NK-92 treated with Interleukin-12 subunit alpha and Interleukin-12 subunit beta, amount 100 ng/mL, for 24 hours (cell line): ENCODE measurements at regions not wholly inside any gene's neighbourhood (a gene's known extent, or its start where the extent isn't known, plus 50 kb on each side); places are given as distances from the start of the nearest gene placed in this dataset.

ENCODE experiments used
- DNase-seq: peaks from one replicate; lab custom pipeline; 2025; lab: John Stamatoyannopoulos, UW

DNA sequence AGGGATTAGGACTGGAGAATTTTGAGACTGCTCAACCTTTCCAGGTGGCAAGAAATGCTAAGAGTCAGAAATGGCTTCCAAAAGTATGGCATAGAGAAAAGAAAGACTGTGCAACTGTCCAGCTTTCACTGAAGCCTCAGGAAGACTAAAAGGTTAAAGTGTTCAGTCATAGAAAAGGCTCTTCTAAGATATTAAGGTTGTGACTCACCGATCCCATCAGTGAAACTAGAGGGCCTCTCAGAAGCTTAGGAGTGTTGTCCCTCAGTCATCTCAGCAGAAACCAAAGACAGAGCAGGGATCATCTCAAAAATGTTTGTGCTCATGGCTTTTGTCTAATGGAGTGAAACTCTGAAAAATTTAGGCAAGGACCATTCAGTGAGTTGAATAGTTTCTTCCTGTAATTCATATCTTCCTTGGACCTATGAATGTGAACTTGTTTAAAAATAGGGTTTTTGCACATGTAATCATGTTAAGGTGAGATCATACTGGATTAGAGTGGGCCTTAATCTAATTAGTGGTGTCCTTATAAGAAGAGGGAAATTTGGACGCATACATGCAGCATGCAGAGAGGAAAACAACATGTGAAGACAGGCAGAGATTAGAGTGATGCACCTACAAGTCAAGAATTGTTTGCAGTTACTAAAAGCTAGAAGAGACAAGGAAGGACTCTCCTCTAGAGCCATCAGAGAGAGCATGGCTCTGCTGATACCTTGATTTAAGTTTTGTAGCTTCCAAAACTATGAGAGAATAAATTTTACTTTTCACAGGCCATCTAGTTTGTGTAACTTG is 71.3 kb downstream of the RPE65 start:
- DNase-seq, result no peak

DNA sequence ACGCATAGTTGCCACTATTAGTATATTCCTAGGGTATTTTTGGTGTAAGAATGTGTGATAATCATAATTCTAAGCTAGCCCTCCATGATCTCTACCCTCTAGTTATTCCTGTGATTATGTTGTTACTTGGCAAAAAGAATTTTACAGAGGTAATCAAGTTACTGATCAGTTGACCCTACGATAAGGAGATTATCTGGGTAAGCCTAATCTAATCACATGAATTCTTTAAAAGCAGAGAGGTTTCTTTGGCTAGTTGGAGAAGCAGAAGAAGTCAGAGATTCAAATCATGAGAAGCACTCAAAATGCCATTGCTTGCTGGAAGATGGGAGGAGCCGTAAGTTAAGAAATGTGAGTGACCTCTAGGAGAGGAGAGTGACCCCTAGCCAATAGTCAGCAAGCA is 72.7 kb downstream of the RPE65 start:
- DNase-seq, result no peak

DNA sequence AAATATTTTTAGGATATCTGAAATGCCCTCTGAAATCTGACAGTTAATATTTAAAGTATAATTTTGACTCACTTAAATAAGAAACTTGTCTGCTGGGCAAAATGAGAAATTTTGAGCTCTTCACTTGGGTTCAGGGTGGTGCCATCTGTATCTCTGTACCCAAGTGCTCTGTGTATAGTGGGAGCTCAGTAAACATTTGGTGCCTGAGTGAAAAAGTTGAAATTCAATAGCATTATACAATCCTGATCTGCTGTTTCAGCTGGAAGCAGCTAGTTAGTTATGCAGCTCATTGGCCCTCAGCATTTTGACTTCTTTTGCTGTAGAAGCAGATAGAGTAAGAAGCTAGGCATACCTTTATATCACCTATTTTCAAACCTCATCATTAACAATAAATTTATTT is 73.3 kb downstream of the RPE65 start:
- DNase-seq, result no peak

DNA sequence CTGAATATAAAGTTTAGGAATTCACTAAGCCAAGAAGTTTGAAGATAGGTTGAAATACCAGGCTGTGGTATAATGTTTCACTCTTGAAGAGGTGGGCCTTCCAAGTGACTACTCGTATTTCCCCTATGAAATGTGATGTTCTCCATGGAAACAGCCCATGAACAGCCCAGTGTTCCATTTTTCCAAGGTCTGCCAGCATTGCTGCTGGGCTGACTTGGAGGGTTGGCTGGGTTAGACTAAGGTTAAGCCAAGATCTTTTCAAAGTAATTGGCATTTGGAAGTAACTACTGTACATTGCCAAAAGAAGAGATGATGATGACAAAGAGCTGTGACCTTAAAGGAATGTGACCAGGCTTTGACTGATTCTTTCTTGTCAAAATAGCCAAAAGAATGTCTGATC is 73.8 kb downstream of the RPE65 start:
- no peak for DNase-seq

DNA sequence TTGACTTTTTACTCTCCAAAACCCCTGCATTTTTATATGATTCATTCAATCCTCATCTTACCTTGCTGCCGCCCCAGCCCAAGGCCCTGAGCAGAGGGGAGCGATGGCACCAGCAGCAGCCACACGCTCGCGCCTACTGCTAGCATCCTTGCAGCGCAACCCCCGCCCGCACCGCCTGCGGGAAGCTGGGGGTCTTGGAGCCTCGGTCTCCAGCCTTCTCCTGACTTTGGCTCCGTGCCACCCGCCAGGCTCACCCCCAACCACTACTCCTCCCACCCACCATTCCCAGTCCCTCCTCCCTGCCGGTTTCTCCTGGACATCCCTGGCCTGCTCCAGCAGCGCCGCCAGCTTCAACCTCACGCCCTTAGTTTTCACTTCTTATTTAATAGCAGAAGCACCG is 76.6 kb downstream of the RPE65 start:
- DNase-seq, result no peak

DNA sequence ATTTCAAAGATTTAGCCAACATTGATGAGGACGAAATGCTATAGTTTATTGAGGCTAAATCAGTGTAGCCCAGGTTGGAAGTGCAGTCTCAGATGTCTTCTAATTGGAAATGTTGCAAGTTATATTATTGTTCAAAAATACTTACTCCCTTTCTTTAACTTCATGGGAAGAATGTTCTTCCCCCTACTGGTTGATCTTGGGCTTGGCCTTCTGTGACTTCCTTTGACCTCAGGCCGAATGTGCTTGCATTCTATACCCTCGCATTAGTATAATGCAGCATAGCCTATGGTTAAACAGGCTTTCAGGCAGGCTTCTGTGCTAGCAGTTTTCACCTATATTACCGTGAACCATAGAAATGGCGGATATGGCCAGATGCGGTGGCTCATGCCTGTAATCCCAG is 77.3 kb downstream of the RPE65 start:
- no peak for DNase-seq

DNA sequence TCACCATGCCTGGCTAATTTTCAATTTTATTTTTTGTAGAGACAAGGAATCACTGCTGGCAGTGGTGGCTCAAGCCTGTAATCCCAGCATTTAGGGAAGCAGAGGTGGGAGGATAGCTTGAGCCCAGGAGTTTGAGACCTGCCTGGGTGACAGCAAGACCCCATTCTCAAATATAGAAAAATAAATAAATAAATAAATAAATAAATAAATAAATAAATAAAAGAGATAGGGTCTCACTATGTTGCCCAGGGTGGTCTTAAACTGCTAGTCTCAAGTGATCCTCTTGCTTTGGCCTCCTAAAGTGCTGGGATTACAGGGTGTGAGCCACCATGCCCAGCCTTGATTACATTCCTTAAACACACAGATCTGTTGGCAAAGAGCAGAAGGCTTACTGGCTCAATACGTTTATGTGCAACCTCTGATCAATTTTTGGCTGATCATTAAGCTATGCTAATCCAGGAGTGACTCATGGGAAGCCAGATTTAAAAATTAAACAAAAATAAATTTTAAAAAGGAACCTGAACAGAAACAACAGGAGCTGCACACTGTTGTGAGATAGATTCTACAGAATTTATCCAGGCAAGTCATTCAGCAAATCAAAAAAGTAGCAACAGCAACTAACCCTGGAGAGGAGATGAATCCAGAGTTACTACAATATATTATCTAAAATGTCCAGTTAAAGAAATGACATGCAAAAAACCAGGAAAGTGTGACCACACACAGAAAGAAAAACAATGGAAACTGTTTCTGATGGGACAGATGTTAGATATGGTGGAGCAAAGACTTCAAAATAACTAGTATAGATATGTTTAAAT is 79.4 kb downstream of the RPE65 start:
- DNase-seq, result no peak

DNA sequence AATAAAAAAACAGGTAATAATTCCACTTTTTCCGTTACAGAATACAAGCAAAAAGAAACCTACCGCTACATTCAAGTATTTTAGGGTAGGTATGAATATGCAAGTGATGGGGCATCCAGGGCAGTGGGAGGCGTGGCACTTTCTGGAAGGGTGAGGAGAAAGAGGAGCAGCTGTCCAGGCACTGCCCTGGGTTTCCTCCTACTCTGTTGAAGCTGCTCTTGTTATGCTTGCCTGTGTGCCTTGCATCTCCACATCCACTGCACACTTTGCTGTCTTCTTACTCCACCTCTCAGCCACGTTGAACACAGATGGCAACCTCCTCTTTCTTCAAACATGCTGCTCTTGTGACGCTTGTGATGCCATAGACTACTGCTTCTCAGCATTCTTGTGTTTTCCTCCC is 83.2 kb downstream of the RPE65 start:
- no peak for DNase-seq

DNA sequence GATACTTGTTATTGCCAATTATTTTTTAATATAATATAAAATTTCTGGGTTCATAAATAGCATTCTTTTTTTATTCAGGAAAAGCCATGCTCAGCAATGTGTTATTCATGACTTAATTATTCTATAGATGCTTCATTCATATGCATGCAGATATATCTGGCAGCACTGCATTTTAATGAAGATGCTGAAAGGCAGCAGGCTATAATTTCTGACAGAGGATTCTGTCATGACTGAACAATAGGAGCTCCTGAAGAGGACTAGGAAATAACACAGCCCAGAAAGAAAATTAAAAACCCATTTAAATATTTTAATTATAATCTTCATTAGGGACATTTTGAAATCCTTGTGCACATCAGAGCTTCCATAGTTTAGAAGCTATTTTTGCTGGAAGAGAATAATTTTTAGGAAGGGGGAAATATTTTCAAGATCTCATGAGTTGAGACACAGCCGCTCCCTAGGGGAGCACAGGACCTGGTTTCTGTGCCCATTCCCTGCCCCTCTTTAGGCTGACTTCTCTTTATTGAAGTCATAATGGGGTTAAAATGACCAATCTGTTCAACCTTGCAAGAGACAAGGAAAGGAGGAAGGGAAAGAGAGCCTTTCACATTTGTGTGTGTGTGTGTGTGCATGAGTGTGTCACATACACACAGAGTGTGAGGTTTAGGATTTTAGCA is 83.9 kb downstream of the RPE65 start:
- DNase-seq, result no peak

DNA sequence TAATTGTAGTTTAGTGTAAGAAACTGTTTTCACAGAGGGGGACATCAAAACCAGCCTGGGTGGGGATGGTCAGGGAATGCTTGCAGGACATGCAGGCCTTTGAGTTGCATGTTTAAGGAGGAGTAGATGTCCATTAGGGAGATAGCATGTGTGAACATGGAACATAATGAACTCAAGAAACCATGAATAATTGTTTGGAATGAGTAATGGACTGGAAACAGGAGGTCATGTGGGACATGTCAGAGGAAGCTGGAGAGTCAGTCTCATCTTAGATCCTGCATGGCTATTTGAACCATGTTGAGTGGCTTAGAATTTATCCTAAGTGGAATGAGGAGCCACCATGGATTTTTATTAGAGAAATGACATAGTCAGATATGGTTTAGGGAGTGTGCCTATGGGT is 86.4 kb downstream of the RPE65 start:
- no peak for DNase-seq

DNA sequence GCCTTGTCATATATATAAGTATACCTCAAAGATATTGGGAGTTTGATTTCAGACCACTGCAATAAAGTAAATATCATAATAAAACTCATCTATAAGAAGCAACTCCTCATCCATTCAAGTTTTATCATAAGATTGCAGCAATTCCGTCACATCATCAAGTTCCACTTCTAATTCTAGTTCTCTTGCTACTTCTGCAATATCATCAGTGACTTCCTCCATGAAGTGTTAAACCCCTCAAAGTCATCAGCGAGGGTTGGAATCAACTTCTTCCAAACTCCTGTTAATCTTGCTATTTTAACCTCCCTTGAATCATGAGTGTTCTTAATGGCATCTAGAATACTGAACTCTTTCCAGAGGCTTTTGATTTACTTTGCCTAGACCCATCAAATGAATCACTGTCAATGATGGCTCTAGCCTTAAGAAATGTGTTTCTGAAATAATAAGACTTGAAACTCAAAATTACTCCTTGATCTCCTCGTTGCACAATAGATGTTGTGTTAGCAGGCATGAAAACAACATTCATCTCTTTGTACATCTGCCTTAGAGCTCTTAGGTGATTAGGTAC is 88.3 kb downstream of the RPE65 start:
- no peak for DNase-seq

DNA sequence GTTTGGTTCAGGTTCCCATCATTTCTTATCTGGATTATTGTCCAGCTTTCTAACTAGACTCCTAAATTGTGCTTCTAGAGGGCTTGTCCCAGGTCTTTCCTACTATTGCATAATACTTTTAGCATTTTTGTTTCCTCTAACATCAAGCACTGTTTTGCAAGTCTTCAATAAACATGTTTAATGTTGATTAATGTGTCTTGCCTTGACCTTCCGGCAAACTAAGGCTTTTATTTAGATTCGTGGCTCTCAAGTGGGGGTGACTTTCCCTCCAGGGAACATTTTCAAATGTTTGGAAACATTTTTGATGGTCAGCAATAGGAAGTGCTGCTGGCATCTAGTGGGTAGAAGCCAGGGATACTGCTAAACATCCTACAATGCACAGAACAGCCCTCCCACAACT is 90.7 kb downstream of the RPE65 start:
- DNase-seq, result no peak

DNA sequence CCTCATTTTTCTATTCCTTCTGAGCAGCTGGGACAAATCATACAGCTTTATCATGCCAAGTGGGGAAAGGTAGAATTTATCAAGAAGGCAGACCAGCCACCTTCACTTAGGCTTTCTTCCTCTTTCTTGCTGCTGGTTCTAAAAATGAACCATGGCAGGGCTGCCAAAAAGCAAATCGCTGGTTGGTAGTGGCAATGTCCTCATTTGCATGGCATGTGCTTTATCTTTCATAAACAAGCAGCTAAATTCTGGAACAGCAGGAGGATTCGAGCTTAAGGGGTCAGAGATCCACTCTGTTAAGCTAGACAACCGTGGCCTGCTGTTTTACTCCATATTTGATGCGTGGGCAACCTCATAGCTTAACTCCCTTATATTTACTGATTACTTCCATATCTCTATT is 91.3 kb downstream of the RPE65 start:
- DNase-seq, result no peak

DNA sequence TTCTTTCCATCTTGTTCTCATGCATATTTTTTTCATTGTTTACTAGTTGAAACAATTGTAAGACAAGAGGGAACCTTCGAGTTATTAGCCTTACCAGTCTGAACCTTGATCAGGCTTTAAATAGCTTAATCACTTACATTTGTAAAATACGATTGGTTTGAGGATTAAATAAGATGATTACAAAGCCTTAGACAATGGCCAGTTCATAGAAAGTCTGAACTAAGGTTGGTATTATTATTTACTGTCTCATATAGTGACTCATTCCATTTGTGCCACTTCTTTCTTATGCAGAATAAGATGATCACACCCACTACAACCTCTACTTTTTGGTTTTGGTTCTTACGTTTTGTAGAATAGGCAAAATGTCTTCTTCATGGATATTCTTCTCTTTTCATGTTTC is 94.1 kb downstream of the RPE65 start:
- DNase-seq, result no peak

DNA sequence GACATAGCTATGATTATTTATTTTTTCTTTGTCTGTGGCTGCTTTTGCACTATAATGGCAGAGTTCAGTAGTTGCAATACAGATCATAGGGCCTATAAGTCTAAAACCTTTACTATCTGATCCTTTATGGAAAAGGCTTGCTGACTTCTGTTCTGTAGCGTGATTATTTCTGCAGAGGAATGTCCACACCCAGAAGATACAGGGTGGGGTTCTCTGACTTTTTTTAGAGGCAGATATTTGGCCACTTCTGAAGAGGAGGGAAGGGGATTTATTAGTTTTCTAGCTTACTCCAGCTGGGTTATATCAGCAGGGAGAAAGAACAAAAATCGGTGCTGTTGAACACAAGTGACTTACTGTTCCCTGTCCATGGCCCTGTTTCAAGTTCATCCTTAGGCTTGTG is 97.6 kb downstream of the RPE65 start:
- no peak for DNase-seq

DNA sequence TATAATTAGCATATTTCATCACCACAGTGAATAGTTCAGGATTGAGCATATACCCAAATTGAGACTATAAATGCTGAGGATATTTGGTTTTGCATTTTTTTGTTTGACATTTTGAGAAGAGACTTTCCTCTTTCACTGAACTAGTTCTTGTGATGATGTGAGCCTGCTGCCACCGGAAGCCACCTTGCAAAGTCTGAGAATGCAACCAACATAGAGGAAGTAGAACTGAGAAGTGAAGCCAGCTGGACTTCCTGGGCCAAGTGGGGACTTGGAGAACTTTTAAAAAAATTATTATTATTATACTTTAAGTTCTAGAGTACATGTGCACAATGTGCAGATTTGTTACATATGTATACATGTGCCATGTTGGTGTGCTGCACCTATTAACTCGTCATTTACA is 102.3 kb downstream of the RPE65 start:
- no peak for DNase-seq

DNA sequence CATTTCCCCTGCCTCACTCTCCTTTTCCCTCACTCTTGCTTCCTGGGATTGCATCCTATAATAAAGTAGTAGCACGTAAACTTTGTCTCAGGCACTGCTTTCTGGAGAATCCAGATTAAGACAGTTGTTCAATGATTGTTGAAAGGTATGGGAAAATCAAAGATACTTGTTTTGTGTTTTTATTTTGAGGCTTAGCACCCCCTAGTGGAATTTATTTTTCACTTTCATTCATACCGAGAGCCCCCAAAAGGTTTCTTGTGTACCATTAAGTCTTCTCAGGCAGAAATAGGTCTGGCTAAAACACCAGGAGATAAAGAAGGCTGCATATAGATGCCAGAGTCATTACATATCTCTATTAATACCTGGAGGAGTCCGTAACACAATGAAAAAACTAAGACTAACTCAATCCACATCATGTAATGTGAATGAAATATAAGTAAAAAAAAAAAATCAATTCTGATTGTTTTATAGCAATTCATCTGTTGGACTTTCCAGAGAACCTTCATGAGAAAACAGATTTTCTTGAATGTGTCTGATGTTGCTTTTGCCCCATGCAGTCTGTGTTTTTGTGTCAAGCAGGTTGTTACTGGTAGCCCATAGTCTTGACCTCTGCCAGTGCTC is 103.5 kb downstream of the RPE65 start:
- no peak for DNase-seq

DNA sequence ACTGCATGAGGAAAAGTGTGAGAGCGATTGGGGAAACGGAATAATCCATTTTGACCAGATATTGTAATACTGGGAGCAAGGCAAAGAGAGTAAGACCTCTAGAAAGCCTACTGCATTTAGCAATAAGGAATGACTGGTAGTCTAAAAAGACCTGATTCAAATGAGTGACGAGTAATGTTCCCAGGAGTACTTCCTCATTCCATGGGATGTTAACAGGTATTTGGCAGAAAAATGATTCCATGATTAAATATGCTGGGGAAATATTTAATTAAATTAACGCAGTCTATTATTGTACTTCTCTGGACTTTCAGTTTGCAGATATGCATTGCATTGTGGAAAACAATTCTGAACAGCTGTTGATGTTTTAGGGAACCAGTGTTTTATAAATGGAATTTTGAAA is 105.5 kb downstream of the RPE65 start:
- no peak for DNase-seq

DNA sequence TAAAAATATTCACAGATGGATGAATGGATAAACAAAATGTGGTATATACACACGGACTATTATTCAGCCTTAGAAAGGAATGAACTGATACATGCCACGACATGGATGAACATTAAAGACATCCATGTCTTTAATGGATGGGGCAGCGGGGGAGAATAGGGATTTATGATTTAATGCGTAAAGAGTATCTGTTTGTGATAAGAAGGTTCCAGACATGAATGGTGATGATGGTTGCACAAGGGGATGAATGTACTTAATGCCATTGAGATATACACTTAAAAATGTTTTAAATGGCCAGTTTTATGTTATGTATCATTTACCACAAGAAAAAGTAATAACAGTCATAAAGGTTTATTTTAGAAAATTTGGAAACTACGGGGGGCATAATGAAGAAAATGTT is 108.6 kb upstream of the WLS start:
- no peak for DNase-seq

DNA sequence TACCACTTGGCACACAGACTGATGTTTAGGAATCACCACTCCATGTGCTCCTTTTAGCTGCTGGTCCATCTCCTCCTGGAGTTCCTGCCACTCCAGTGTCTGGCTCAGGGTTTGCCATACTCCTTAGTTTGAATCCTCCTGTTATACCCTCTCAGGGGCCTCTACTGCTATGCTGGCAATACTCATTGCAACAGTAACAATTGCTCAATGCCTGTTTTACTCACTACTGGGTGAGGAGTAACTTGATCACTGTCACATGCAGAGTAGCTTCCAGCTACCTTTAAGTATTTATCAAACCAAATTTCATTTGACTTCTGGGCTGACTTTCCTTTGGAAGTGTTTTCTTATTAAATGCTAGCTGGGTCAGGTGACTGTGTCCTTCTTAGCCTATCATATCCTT is 107.2 kb upstream of the WLS start:
- no peak for DNase-seq

DNA sequence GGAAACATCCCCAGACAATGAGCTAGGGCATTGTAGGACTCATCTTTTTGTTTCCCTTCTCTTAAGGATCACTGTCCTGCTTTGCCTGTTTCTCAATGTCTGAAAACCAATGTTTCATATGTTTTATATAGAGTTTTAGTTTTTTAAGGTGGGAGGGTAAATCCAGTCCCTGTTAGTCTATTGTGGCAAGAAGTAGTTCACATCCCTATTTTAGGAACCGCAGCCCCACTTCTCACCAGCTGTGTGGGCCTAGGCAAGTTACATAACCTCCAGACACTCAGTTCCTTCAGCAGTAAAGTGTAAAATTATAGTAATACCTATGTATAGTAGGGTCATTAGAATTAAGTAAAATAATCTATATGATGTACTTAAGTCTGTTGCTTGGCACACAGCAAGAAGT is 105.8 kb upstream of the WLS start:
- DNase-seq, result no peak

DNA sequence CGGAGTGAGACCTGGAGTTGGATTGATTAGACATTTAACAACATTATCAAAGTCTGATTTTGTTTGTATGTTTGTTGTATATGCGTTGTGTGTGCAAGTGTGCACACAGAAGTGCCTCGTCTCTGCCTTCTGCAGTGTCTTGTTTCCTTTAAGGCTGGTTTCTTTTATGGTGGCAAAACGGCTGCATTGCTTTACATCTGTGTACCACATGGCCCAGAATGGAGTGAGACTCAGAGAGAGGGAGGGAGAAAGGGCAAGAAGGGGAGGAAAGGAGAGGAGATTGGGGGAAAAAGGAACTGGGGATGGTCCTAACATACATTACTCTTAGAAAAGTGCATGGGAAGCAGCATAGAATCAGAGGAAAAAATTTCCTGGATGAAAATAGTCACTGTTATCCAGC is 99.7 kb upstream of the WLS start:
- DNase-seq, result no peak
